ENCODE measurements at regions not wholly inside any gene's neighbourhood (a gene's known extent, or its start where the extent isn't known, plus 50 kb on each side); places are given as distances from the start of the nearest gene placed in this dataset.

DNA sequence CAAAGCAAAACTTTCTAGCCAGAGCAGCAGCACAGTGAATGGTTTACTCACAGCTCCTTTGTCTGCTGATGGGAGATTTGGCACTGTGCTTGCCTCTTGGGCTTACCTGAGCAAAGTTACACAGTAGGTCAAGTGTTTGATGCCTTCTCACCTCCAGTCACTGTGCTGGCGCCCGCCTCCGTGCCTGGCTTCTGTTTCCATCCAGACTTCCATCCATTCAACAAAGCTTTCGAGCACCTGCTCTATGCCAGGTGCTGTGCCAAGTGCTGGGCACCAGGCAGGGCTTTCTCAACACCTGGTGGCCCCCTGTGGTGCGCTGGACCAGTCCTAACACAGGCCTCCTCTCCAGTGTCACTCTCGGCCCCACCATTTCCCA lies 199.2 kb upstream of the EEA1 start:
- H3K36me3 Mint-ChIP-seq (ENCODE audit: low read depth) = no peaks in the 10 kb centered on the region
- H3K27me3 ChIP-seq (ENCODE audit: insufficient read depth) = no peaks in the 10 kb centered on the region
- H3K4me1 ChIP-seq (ENCODE audit: insufficient read depth) = 0 out of 2 replicates have a peak, but pooled peaks cover 3% of the 10 kb centered on the region
- no peaks in the 10 kb centered on the region for H3K27me3 Mint-ChIP-seq (ENCODE audit: insufficient read depth, low read depth, poor library complexity)
- H2AFZ ChIP-seq = no peak overlapping the region; the same call in 1 of the 2 replicates
- H4K20me1 ChIP-seq (replicated peaks; ENCODE audit: insufficient read depth) = no peaks in the 10 kb centered on the region
- no peaks in the 10 kb centered on the region for H3K79me2 ChIP-seq (replicated peaks; ENCODE audit: insufficient read depth)
- DNase-seq (ENCODE audit: low spot score) (no peak), ATAC-seq (no peak)
- no peaks in the 10 kb centered on the region for H3K9me3 Mint-ChIP-seq
- no peak overlapping the region for H3K4me3 Mint-ChIP-seq
- no peak overlapping the region for H3K27ac ChIP-seq (ENCODE audit: low read depth)
- H3K4me1 Mint-ChIP-seq = peaks cover 4% of the 10 kb centered on the region; the same call in 2 of the 3 replicates
- no peaks in the 10 kb centered on the region for H3F3A ChIP-seq (replicated peaks; ENCODE audit: low read depth)
- H3K4me3 ChIP-seq = no peak overlapping the region
- H3K36me3 ChIP-seq (ENCODE audit: insufficient read depth) = no peaks in the 10 kb centered on the region
- H3K27ac Mint-ChIP-seq = no peak overlapping the region
- no peaks in the 10 kb centered on the region for H3K9me2 ChIP-seq (ENCODE audit: insufficient read depth)
- no peak for TF ChIP-seq CREB1 (CRISPR knock-in tag; IDR thresholded peaks at IDR 0.05; ENCODE audit: low read depth)
- TF ChIP-seq EZH2 (IDR thresholded peaks at IDR 0.05; ENCODE audit: low read depth, unreplicated experiment) = no peak
- TF ChIP-seq ZNF331 (CRISPR knock-in tag; IDR thresholded peaks at IDR 0.05; ENCODE audit: low read depth) = no peak
- no peak for TF ChIP-seq POLR2AphosphoS5 (IDR thresholded peaks at IDR 0.05; ENCODE audit: low read depth)
- no peak for TF ChIP-seq ETS1 (IDR thresholded peaks at IDR 0.05)
- TF ChIP-seq, protein P1, sequence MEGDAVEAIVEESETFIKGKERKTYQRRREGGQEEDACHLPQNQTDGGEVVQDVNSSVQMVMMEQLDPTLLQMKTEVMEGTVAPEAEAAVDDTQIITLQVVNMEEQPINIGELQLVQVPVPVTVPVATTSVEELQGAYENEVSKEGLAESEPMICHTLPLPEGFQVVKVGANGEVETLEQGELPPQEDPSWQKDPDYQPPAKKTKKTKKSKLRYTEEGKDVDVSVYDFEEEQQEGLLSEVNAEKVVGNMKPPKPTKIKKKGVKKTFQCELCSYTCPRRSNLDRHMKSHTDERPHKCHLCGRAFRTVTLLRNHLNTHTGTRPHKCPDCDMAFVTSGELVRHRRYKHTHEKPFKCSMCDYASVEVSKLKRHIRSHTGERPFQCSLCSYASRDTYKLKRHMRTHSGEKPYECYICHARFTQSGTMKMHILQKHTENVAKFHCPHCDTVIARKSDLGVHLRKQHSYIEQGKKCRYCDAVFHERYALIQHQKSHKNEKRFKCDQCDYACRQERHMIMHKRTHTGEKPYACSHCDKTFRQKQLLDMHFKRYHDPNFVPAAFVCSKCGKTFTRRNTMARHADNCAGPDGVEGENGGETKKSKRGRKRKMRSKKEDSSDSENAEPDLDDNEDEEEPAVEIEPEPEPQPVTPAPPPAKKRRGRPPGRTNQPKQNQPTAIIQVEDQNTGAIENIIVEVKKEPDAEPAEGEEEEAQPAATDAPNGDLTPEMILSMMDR (conservative IDR thresholded peaks at IDR 0.05; ENCODE audit: low read depth in 2 of 2) = no peak
- TF ChIP-seq, protein P2, sequence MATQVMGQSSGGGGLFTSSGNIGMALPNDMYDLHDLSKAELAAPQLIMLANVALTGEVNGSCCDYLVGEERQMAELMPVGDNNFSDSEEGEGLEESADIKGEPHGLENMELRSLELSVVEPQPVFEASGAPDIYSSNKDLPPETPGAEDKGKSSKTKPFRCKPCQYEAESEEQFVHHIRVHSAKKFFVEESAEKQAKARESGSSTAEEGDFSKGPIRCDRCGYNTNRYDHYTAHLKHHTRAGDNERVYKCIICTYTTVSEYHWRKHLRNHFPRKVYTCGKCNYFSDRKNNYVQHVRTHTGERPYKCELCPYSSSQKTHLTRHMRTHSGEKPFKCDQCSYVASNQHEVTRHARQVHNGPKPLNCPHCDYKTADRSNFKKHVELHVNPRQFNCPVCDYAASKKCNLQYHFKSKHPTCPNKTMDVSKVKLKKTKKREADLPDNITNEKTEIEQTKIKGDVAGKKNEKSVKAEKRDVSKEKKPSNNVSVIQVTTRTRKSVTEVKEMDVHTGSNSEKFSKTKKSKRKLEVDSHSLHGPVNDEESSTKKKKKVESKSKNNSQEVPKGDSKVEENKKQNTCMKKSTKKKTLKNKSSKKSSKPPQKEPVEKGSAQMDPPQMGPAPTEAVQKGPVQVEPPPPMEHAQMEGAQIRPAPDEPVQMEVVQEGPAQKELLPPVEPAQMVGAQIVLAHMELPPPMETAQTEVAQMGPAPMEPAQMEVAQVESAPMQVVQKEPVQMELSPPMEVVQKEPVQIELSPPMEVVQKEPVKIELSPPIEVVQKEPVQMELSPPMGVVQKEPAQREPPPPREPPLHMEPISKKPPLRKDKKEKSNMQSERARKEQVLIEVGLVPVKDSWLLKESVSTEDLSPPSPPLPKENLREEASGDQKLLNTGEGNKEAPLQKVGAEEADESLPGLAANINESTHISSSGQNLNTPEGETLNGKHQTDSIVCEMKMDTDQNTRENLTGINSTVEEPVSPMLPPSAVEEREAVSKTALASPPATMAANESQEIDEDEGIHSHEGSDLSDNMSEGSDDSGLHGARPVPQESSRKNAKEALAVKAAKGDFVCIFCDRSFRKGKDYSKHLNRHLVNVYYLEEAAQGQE (IDR thresholded peaks at IDR 0.05; ENCODE audit: unreplicated experiment) = no peak
- TF ChIP-seq, protein P3, sequence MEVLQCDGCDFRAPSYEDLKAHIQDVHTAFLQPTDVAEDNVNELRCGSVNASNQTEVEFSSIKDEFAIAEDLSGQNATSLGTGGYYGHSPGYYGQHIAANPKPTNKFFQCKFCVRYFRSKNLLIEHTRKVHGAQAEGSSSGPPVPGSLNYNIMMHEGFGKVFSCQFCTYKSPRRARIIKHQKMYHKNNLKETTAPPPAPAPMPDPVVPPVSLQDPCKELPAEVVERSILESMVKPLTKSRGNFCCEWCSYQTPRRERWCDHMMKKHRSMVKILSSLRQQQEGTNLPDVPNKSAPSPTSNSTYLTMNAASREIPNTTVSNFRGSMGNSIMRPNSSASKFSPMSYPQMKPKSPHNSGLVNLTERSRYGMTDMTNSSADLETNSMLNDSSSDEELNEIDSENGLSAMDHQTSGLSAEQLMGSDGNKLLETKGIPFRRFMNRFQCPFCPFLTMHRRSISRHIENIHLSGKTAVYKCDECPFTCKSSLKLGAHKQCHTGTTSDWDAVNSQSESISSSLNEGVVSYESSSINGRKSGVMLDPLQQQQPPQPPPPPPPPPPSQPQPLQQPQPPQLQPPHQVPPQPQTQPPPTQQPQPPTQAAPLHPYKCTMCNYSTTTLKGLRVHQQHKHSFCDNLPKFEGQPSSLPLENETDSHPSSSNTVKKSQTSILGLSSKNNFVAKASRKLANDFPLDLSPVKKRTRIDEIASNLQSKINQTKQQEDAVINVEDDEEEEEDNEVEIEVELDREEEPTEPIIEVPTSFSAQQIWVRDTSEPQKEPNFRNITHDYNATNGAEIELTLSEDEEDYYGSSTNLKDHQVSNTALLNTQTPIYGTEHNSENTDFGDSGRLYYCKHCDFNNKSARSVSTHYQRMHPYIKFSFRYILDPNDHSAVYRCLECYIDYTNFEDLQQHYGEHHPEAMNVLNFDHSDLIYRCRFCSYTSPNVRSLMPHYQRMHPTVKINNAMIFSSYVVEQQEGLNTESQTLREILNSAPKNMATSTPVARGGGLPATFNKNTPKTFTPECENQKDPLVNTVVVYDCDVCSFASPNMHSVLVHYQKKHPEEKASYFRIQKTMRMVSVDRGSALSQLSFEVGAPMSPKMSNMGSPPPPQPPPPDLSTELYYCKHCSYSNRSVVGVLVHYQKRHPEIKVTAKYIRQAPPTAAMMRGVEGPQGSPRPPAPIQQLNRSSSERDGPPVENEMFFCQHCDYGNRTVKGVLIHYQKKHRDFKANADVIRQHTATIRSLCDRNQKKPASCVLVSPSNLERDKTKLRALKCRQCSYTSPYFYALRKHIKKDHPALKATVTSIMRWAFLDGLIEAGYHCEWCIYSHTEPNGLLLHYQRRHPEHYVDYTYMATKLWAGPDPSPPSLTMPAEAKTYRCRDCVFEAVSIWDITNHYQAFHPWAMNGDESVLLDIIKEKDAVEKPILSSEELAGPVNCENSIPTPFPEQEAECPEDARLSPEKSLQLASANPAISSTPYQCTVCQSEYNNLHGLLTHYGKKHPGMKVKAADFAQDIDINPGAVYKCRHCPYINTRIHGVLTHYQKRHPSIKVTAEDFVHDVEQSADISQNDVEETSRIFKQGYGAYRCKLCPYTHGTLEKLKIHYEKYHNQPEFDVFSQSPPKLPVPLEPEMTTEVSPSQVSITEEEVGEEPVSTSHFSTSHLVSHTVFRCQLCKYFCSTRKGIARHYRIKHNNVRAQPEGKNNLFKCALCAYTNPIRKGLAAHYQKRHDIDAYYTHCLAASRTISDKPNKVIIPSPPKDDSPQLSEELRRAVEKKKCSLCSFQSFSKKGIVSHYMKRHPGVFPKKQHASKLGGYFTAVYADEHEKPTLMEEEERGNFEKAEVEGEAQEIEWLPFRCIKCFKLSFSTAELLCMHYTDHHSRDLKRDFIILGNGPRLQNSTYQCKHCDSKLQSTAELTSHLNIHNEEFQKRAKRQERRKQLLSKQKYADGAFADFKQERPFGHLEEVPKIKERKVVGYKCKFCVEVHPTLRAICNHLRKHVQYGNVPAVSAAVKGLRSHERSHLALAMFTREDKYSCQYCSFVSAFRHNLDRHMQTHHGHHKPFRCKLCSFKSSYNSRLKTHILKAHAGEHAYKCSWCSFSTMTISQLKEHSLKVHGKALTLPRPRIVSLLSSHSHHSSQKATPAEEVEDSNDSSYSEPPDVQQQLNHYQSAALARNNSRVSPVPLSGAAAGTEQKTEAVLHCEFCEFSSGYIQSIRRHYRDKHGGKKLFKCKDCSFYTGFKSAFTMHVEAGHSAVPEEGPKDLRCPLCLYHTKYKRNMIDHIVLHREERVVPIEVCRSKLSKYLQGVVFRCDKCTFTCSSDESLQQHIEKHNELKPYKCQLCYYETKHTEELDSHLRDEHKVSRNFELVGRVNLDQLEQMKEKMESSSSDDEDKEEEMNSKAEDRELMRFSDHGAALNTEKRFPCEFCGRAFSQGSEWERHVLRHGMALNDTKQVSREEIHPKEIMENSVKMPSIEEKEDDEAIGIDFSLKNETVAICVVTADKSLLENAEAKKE (CRISPR knock-in tag; IDR thresholded peaks at IDR 0.05) = no peak
- no peak for TF ChIP-seq STAT1 (IDR thresholded peaks at IDR 0.05; ENCODE audit: unreplicated experiment)
- no peak for TF ChIP-seq EZH2phosphoT487 (IDR thresholded peaks at IDR 0.05; ENCODE audit: unreplicated experiment)
- no peak for TF ChIP-seq ZNF114 (CRISPR knock-in tag; IDR thresholded peaks at IDR 0.05)
- TF ChIP-seq JUNB (IDR thresholded peaks at IDR 0.05; ENCODE audit: unreplicated experiment) = no peak
- TF ChIP-seq NANOG (IDR thresholded peaks at IDR 0.05; ENCODE audit: borderline replicate concordance) = no peak
- no peak overlapping the region for H3K4me2 ChIP-seq
